Mesodermal cell (in vitro differentiated cells): ENCODE measurements at regions not wholly inside any gene's neighbourhood (a gene's known extent, or its start where the extent isn't known, plus 50 kb on each side); places are given as distances from the start of the nearest gene placed in this dataset.
"Not testable (repeated sequence)": the region's sequence is repeated elsewhere in the genome, so short reads cannot be mapped to it uniquely, and the experiment has no call there.

Experiments
- H3K27ac ChIP-seq: 2 replicates; pipeline ENCODE4 v1.7.0; 2013; ENCODE audit warnings: mild to moderate bottlenecking, low read depth, low read length, moderate library complexity; ENCODE audit not compliant: severe bottlenecking
- H3K36me3 ChIP-seq: 2 replicates; pipeline ENCODE4 v1.7.1; 2013; ENCODE audit warnings: mild to moderate bottlenecking, low read length, moderate library complexity; ENCODE audit not compliant: control insufficient read depth, insufficient read depth
- H3K4me1 ChIP-seq: one replicate; pipeline ENCODE4 v1.7.1; 2013; ENCODE audit warnings: mild to moderate bottlenecking, low read length; ENCODE audit not compliant: insufficient read depth, control insufficient read depth, poor library complexity, severe bottlenecking
- H3K4me3 ChIP-seq: 2 replicates; pipeline ENCODE4 v1.7.0; 2013; ENCODE audit warnings: low read length, control low read depth, mild to moderate bottlenecking; ENCODE audit not compliant: insufficient read depth, poor library complexity, severe bottlenecking; ENCODE audit errors: extremely low read depth
- H3K9me3 ChIP-seq: 2 replicates; pipeline ENCODE4 v1.7.1; 2013; ENCODE audit warnings: mild to moderate bottlenecking, low read length, moderate library complexity; ENCODE audit not compliant: control insufficient read depth
- WGBS, 2 experiments: methylation state at CpG; one replicate each; pipeline ENCODE4 v1.1.5; 2013; ENCODE audit warnings: missing lambda C conversion rate in 2 of 2; ENCODE audit not compliant: insufficient coverage in 2 of 2; 5-methylcytosine and 5-hydroxymethylcytosine counted together

DNA sequence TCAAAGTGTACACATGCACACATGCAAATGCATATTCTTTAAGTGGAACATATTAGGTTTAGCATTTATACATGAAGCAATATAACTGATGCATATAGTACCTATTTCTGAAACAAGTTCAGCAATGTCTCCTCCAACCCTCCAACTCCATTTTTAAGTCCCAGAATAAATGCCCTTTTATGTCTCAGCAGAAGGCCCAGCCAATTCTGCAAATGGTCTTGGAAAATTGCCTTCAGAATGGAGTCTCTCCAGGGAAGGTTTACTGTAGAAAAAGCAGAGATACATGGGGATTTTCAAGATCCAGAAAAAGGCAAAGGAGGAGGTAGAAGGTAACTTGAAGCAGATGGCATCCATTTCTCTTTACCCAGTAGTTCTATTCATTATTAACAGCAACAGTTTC is 633.3 kb downstream of the MAFB start:
- H3K9me3 ChIP-seq = peaks cover 4% of the 10 kb centered on the region
- no peaks in the 10 kb centered on the region for H3K4me1 ChIP-seq
- no peaks in the 10 kb centered on the region for H3K36me3 ChIP-seq
- H3K4me3 ChIP-seq = no peak overlapping the region
- H3K27ac ChIP-seq = no peak overlapping the region

- Histone ChIP-seq H3K4me1 (no peaks in the 10 kb centered on the region), H3K36me3 (no peaks in the 10 kb centered on the region), H3K27ac (no peak overlapping the region), H3K4me3 (no peak overlapping the region), H3K9me3 (no peaks in the 10 kb centered on the region)
- WGBS, 2 experiments = 58 to 70% methylated on average over 2 of the region's 4 CpGs
Measured at GRCh38 chr20:40054311-40054710, 634.7 kb downstream of the MAFB start.

- no peaks in the 10 kb centered on the region for H3K9me3 ChIP-seq
- H3K4me1 ChIP-seq = no peaks in the 10 kb centered on the region
- WGBS, 2 experiments = 90 to 92% methylated on average over 1 of the region's 2 CpGs
- no peaks in the 10 kb centered on the region for H3K36me3 ChIP-seq
- no peak overlapping the region for H3K27ac ChIP-seq
- no peak overlapping the region for H3K4me3 ChIP-seq
Measured at GRCh38 chr20:40050596-40050995, 638.4 kb downstream of the MAFB start.

DNA sequence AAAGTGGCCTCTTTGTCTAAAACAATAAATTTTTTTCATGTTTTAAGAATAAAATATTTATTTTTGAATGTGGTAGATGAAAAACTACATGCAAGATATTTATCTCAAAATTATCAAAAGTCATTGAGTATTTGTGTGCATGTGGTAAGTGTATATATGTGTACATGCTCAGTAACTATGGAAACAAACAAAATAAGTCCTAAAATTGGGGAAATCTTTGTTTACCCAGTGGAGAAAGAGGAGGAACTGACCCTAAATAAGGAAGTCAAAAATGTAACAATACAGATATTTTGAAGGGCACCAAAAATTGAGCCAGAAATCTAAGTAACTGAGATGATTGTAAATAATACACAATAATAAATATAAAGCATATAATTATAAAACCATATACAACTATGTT is 639.2 kb downstream of the MAFB start:
- H3K9me3 ChIP-seq = no peaks in the 10 kb centered on the region
- no peaks in the 10 kb centered on the region for H3K4me1 ChIP-seq
- no peak overlapping the region for H3K4me3 ChIP-seq
- H3K27ac ChIP-seq = no peak overlapping the region
- H3K36me3 ChIP-seq = no peaks in the 10 kb centered on the region

DNA sequence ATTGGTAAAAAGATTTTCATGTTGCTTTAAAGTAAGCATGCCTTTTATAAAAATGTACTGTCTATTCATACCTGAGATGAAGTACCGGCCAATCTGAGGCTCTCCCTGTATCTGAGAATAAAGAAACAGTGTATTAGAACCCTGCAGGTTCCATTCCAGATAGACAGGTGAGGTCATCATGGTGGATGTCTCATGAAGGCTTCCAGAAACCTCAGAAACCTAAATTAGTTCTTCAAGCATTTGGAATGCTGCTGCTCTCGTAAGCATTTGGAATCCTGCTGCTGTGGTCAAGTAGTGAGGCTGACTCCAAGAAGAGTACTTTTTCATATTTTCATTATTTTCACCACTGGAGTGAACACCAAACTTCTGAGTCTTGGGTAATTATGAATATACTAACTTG is 642.3 kb downstream of the MAFB start:
- H3K9me3 ChIP-seq = no peaks in the 10 kb centered on the region
- H3K36me3 ChIP-seq = no peaks in the 10 kb centered on the region
- no peak overlapping the region for H3K4me3 ChIP-seq
- 100% methylated on average over 1 of the region's 2 CpGs; no CpG with 5 or more reads in 1 of the 2 experiments for WGBS, 2 experiments
- no peak overlapping the region for H3K27ac ChIP-seq
- no peaks in the 10 kb centered on the region for H3K4me1 ChIP-seq

- 100% methylated on average over 1 of the region's 1 CpG; no CpG with 5 or more reads in 1 of the 2 experiments for WGBS, 2 experiments
- Histone ChIP-seq H3K4me1 (no peaks in the 10 kb centered on the region), H3K27ac (no peak overlapping the region), H3K9me3 (no peaks in the 10 kb centered on the region), H3K36me3 (no peaks in the 10 kb centered on the region), H3K4me3 (no peak overlapping the region)
Measured at GRCh38 chr20:40037511-40037910, 651.5 kb downstream of the MAFB start.

GRCh38 chr20:40029589-40029988 is 659.4 kb downstream of the MAFB start:
- no peak overlapping the region for H3K4me3 ChIP-seq
- no peaks in the 10 kb centered on the region for H3K4me1 ChIP-seq
- H3K9me3 ChIP-seq = no peaks in the 10 kb centered on the region
- no peaks in the 10 kb centered on the region for H3K36me3 ChIP-seq
- WGBS, 2 experiments = 87 to 89% methylated on average over 2 of the region's 2 CpGs
- H3K27ac ChIP-seq = no peak overlapping the region

DNA sequence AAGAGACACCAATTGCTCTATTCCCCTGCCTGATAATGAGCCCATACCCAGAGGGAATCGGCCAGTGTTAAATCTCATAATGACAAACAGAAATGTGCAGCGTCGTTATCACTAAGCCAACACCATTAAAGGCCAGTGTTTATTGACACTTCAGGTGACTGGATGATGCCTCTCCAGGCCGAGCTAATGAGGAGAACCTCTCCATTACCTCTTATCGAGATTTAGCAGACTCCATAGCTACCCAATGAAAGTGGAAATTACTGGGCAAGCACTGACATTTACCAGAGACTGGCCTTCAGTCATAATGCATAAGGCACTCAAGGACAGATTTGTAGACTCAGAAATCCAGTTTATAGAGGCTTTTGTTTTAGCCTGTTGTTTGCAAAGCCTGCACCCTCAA is 669.5 kb downstream of the MAFB start:
- Histone ChIP-seq H3K4me1 (no peaks in the 10 kb centered on the region), H3K4me3 (no peak overlapping the region), H3K27ac (no peak overlapping the region), H3K9me3 (no peaks in the 10 kb centered on the region), H3K36me3 (no peaks in the 10 kb centered on the region)
- WGBS, 2 experiments = 93 to 94% methylated on average over 4 of the region's 5 CpGs

- Histone ChIP-seq H3K4me3 (no peak overlapping the region), H3K9me3 (no peaks in the 10 kb centered on the region), H3K36me3 (no peaks in the 10 kb centered on the region), H3K4me1 (no peaks in the 10 kb centered on the region), H3K27ac (no peak overlapping the region)
- no CpG with 5 or more reads among the region's 1 CpG for WGBS, 2 experiments
Measured at GRCh38 chr20:40017765-40018164, 671.3 kb downstream of the MAFB start.

DNA sequence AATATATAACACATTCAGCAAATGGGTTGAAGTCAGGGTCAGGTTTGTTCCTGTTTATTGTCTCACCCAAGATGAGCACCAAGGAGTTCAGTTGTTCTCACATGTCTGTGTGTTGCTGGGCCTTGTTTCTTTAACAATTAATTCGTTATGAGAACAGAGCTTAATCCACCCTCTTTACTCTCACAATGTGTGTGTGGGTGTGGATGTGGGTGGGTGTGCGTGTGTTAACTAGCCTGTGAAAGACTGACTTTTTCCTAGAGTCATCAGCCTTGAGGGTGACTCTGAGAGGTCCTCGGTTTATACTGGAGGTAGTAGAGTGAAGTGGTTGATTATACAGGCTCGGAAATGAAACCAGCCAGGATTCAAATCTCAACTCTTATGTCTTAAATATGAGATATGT is 672.1 kb downstream of the MAFB start:
- WGBS, 2 experiments = no CpG with 5 or more reads among the region's 4 CpGs
- Histone ChIP-seq H3K4me1 (no peaks in the 10 kb centered on the region), H3K27ac (no peak overlapping the region), H3K36me3 (no peaks in the 10 kb centered on the region), H3K4me3 (no peak overlapping the region), H3K9me3 (no peaks in the 10 kb centered on the region)

DNA sequence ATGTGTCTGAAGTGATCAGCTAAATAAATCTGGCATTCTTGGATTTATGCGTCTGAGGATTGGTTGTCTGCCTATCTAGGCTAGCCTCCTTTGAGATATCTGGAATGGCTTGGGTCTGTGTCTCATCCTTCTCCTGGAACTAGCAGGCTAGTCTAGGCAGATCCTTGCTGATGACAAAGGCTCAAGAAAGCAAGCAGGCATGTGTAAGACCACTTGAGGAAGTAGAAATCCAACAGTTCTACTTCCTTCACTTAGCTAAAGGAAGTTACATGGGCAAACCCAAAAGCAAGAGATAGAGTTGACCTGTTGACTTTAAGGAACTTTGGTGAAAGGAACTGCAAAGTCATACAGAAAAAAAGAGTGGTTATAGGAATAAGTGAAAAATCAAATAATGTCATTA is 672.6 kb downstream of the MAFB start:
- H3K4me3 ChIP-seq = no peak overlapping the region
- H3K27ac ChIP-seq = no peak overlapping the region
- H3K9me3 ChIP-seq = no peaks in the 10 kb centered on the region
- WGBS, 2 experiments = 100% methylated on average over 1 of the region's 1 CpG; no CpG with 5 or more reads in 1 of the 2 experiments
- H3K4me1 ChIP-seq = no peaks in the 10 kb centered on the region
- no peaks in the 10 kb centered on the region for H3K36me3 ChIP-seq

DNA sequence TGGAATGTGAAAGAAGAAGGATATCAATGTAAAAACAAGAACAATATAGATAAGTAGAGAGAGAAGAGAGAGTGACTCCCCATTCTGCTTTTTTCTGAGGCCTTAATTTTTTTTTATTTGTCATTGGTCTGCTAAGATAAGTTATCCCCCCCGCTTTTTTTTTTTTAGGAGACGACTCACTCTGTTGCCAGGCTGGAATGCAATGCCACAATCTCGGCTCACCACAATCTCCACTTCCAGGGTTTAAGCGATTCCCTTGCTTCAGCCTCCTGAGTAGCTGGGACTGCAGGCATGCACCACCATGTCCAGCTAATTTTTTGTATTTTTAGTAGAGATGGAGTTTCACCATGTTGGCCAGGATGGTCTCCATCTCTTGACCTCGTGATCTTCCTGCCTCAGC is 677.0 kb downstream of the MAFB start:
- not testable (repeated sequence) for H3K4me3 ChIP-seq, H3K27ac ChIP-seq, H3K36me3 ChIP-seq, H3K9me3 ChIP-seq, H3K4me1 ChIP-seq
- WGBS, 2 experiments = 83% methylated on average over 1 of the region's 5 CpGs; no CpG with 5 or more reads in 1 of the 2 experiments
